Right cardiac atrium (tissue), 5 donors: ENCODE measurements at regions not wholly inside any gene's neighbourhood (a gene's known extent, or its start where the extent isn't known, plus 50 kb on each side); places are given as distances from the start of the nearest gene placed in this dataset.
A peak's percentile ranks its signal among the peaks of the same experiment; 100 is the strongest.

Experiments used
- ATAC-seq, 2 donors: fragments of 200-7000 bp; cut with Tn5 transposase; one replicate each; pipeline versions ENCODE4 v1.8.0 to v1.9.1; 2020; ENCODE audit warnings: moderate library complexity in 2 of 2, mild to moderate bottlenecking in 1 of 2
- DNase-seq, 3 donors: peaks; one replicate each; pipeline ENCODE4 v3.0.0-alpha.2; 2020
- H3K27ac ChIP-seq: one replicate; pipeline ENCODE4 v1.5.1; 2013; ENCODE audit warnings: mild to moderate bottlenecking, low read length, control low read depth, moderate library complexity
- H3K27me3 ChIP-seq: one replicate; pipeline ENCODE4 v1.6.1; 2013; ENCODE audit not compliant: control insufficient read depth, insufficient read depth
- H3K4me1 ChIP-seq: one replicate; pipeline ENCODE4 v1.6.1; 2013; ENCODE audit warnings: low read length; ENCODE audit not compliant: control insufficient read depth, insufficient read depth
- H3K4me3 ChIP-seq: one replicate; pipeline ENCODE4 v1.5.1; 2013; ENCODE audit warnings: low read length, control low read depth
- H3K9me3 ChIP-seq: one replicate; pipeline ENCODE4 v1.6.1; 2013; ENCODE audit warnings: low read length; ENCODE audit not compliant: control insufficient read depth
- WGBS: extraction: QIAGEN DNeasy Blood & Tissue Kit; methylation state at CpG from one replicate; pipeline ENCODE4 v1.1.7; 2013; 5-methylcytosine and 5-hydroxymethylcytosine counted together
- intact Hi-C, 4 donors: fragments of 100-400 bp; cut with DNase I; formaldehyde crosslinking; loops; one replicate each; pipeline versions ENCODE4 v1.11.0 to v1.14.0; 2022 to 2023
- donor health status: healthy with polysubstance abuse.
- donor health status: DM: no; HTN: yes; CAD: no.
- donor health status: DM: no; HTN: no; CAD: no.
- donor health status: DM: no; HTN: yes; CAD: no; lungs with severe emphysema.
- donor health status: DM: yes; HTN: yes; CAD: no.

- Histone ChIP-seq H3K4me1 (no peaks in the 10 kb centered on the region), H3K9me3 (no peaks in the 10 kb centered on the region), H3K27ac (no peak overlapping the region), H3K4me3 (no peak overlapping the region), H3K27me3 (no peaks in the 10 kb centered on the region)
- ATAC-seq (no peak), DNase-seq (no peak)
- WGBS: 37% methylated on average over 8 of the region's 8 CpGs
- intact Hi-C loops: no loop called here
Measured at GRCh38 chr1:29542548-29542947, 306.2 kb downstream of the PTPRU start.

DNA sequence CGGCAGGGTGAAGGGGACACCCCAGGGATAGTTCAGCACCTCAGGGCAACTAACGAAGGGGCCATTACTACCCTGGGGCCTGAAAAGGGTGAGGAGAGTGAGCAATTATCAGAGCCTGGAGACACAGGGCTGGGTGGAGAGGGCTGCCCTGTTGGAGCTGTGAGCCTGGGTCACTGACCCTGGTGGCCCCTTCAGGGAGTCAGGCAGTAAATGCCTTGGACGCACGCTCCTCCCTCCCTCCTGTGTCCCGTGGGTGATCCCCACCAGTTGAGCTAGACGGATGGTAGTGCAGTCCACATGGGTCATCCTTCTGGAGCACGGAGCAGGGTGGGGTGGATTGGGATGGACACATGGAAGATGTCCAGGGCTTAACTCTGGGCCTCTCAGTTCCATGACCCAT, 305.3 kb downstream of the PTPRU start:
- Histone ChIP-seq H3K27me3 (no peaks in the 10 kb centered on the region), H3K9me3 (no peaks in the 10 kb centered on the region), H3K4me1 (no peaks in the 10 kb centered on the region), H3K4me3 (no peak overlapping the region), H3K27ac (no peak overlapping the region)
- ATAC-seq: peak in 1 of 2 donors; percentile 22
- no peak for DNase-seq
- 69% methylated on average over 7 of the region's 7 CpGs for WGBS
- intact Hi-C loops: no loop called here

- no peak for DNase-seq
- Histone ChIP-seq H3K4me1 (no peaks in the 10 kb centered on the region), H3K4me3 (no peak overlapping the region), H3K9me3 (no peaks in the 10 kb centered on the region), H3K27me3 (no peaks in the 10 kb centered on the region), H3K27ac (no peak overlapping the region)
- intact Hi-C loops: no loop called here
- no peak for ATAC-seq
- WGBS: 86% methylated on average over 10 of the region's 10 CpGs
Measured at GRCh38 chr1:29540801-29541357, 304.6 kb downstream of the PTPRU start.

GRCh38 chr1:29539971-29540370, 303.6 kb downstream of the PTPRU start:
- Histone ChIP-seq H3K27ac (no peak overlapping the region), H3K27me3 (no peaks in the 10 kb centered on the region), H3K9me3 (no peaks in the 10 kb centered on the region), H3K4me1 (no peaks in the 10 kb centered on the region), H3K4me3 (no peak overlapping the region)
- DNase-seq (no peak), ATAC-seq (no peak)
- intact Hi-C loops: no loop called here
- 83% methylated on average over 7 of the region's 7 CpGs for WGBS

DNA sequence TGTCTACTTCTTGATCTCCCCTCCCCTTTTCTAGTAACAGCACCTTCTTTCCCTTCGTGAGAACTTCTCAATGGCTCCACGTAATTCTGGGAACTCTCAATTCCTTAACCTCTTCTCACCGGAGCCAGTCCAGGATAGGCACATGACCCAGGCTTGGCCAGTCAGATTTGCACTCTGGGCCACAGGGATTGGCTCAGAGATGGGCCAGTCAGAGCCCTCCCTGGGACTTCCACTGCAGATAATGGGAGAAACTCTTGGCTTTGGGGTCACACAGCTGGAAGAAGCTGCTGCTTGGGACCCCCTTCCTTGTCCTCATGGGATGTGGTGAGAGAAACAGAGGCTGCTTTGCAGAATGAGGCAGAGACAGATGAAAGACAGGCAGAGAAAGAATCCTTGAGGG, 302.3 kb downstream of the PTPRU start:
- DNase-seq (no peak), ATAC-seq (no peak)
- Histone ChIP-seq H3K27me3 (no peaks in the 10 kb centered on the region), H3K4me1 (no peaks in the 10 kb centered on the region), H3K27ac (no peak overlapping the region), H3K9me3 (no peaks in the 10 kb centered on the region), H3K4me3 (no peak overlapping the region)
- WGBS: 55% methylated on average over 3 of the region's 3 CpGs
- intact Hi-C loops: no loop called here

DNA sequence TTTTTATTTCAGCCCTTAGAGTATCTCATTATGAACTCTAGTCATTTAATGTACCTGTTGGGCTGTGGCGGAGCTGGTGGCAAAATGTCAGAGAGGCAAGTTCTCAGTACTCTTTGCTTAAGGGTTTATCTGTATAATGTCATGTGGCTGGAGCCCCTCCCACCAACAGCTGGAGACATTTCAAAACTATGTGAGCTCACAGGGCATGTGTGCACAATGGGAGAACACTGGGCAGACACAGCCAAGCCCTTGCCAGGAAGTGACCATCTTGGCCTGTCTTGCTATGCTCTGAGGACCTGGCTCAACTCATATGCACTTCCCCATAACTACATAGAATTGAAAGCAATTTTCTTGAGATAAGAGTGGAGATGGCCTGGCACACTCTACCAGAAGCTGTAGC, 296.4 kb downstream of the PTPRU start:
- intact Hi-C loops: no loop called here
- no peaks in the 10 kb centered on the region for H3K4me1 ChIP-seq
- no peaks in the 10 kb centered on the region for H3K27me3 ChIP-seq
- H3K27ac ChIP-seq: no peak overlapping the region
- ATAC-seq: no peak
- no peaks in the 10 kb centered on the region for H3K9me3 ChIP-seq
- 67% methylated on average over 1 of the region's 1 CpG for WGBS
- DNase-seq: no peak
- H3K4me3 ChIP-seq: no peak overlapping the region

GRCh38 chr1:29532285-29532684, 296.0 kb downstream of the PTPRU start:
- ATAC-seq (no peak), DNase-seq (no peak)
- Histone ChIP-seq H3K9me3 (no peaks in the 10 kb centered on the region), H3K27me3 (no peaks in the 10 kb centered on the region), H3K27ac (no peak overlapping the region), H3K4me1 (no peaks in the 10 kb centered on the region), H3K4me3 (no peak overlapping the region)
- intact Hi-C loops: no loop called here
- 86% methylated on average over 6 of the region's 6 CpGs for WGBS

- Histone ChIP-seq H3K4me3 (no peak overlapping the region), H3K27ac (no peak overlapping the region), H3K4me1 (no peaks in the 10 kb centered on the region), H3K27me3 (no peaks in the 10 kb centered on the region), H3K9me3 (no peaks in the 10 kb centered on the region)
- intact Hi-C loops: no loop called here
- no peak for DNase-seq
- 73% methylated on average over 2 of the region's 2 CpGs for WGBS
- ATAC-seq: no peak
Measured at GRCh38 chr1:29531596-29531995, 295.3 kb downstream of the PTPRU start.

GRCh38 chr1:29529677-29530278, 293.5 kb downstream of the PTPRU start:
- Histone ChIP-seq H3K27ac (no peak overlapping the region), H3K9me3 (no peaks in the 10 kb centered on the region), H3K27me3 (no peaks in the 10 kb centered on the region), H3K4me1 (no peaks in the 10 kb centered on the region), H3K4me3 (no peak overlapping the region)
- intact Hi-C loops: no loop called here
- 75% methylated on average over 1 of the region's 1 CpG for WGBS
- ATAC-seq (no peak), DNase-seq (no peak)

GRCh38 chr1:29527314-29528004, 291.1 kb downstream of the PTPRU start:
- H3K9me3 ChIP-seq: no peaks in the 10 kb centered on the region
- no peaks in the 10 kb centered on the region for H3K27me3 ChIP-seq
- 67% methylated on average over 8 of the region's 8 CpGs for WGBS

DNA sequence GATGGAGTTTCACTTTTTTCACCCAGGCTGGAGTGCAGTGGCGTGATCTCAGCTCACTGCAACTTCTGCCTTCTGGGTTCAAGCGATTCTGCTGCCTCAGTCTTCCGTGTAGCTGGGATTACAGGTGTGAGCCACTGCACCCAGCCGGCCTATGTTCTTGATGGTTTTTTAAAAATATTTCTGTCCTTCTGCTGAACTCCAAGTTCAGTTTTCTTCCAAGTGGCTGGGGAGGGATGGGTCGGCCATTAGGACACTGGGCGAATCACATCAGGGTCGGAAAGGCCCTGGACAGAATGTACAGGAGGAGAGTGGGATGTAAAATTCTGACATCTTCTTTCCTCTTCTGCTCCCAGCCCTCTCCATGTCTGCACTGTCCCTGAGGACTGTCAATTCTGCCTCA, 289.6 kb downstream of the PTPRU start:
- no peak for ATAC-seq
- no peaks in the 10 kb centered on the region for H3K27me3 ChIP-seq
- no peak overlapping the region for H3K27ac ChIP-seq
- intact Hi-C loops: no loop called here
- 87% methylated on average over 7 of the region's 7 CpGs for WGBS
- DNase-seq: no peak
- no peaks in the 10 kb centered on the region for H3K4me1 ChIP-seq
- H3K4me3 ChIP-seq: no peak overlapping the region
- H3K9me3 ChIP-seq: no peaks in the 10 kb centered on the region

More at GRCh38 chr1:29527314-29528004, 291.1 kb downstream of the PTPRU start:
- H3K4me1 ChIP-seq: no peaks in the 10 kb centered on the region
- no peak overlapping the region for H3K4me3 ChIP-seq
- intact Hi-C loops: no loop called here
- H3K27ac ChIP-seq: no peak overlapping the region
- no peak for DNase-seq
- no peak for ATAC-seq
